ENCODE measurements at regions not wholly inside any gene's neighbourhood (a gene's known extent, or its start where the extent isn't known, plus 50 kb on each side); places are given as distances from the start of the nearest gene placed in this dataset.

DNA sequence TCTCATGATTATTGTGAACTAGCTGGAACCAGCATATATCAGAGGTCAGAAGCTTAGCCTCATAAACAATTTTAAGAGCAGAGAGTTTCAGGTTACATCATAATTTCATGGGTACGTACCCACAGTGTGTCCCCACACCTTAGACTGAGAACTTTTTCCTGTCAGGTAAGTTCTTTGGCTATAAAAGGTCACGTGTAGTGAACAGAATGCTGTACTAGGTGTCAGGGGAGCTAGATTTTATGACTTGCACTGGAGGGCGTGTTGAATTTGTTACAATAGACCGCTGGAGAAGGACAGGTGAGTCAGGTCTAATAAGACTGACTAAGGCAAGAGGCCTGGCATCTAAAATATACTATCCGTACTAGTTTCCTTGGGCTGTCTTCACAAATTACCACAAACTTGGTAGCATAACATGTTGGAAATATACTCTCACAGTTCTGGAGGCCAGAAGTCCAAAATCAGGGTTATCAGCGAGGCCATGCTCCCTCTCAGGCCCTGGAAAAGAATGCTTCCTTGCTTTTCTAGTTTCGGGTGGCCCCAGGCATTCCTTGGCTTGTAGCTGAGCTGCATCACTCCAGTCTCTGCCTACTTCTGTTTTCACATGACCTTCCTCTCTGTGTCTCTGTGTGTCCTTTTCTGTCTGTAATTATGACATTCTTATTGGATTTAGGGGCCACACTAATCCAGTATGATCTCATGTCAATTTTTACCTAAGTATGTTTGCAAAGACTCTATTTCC lies 512.0 kb upstream of the NR3C2 start:
- TF ChIP-seq, protein P1, sequence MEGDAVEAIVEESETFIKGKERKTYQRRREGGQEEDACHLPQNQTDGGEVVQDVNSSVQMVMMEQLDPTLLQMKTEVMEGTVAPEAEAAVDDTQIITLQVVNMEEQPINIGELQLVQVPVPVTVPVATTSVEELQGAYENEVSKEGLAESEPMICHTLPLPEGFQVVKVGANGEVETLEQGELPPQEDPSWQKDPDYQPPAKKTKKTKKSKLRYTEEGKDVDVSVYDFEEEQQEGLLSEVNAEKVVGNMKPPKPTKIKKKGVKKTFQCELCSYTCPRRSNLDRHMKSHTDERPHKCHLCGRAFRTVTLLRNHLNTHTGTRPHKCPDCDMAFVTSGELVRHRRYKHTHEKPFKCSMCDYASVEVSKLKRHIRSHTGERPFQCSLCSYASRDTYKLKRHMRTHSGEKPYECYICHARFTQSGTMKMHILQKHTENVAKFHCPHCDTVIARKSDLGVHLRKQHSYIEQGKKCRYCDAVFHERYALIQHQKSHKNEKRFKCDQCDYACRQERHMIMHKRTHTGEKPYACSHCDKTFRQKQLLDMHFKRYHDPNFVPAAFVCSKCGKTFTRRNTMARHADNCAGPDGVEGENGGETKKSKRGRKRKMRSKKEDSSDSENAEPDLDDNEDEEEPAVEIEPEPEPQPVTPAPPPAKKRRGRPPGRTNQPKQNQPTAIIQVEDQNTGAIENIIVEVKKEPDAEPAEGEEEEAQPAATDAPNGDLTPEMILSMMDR (IDR thresholded peaks at IDR 0.05; ENCODE audit: extremely low read depth, low read depth, low read length), result no peak

DNA sequence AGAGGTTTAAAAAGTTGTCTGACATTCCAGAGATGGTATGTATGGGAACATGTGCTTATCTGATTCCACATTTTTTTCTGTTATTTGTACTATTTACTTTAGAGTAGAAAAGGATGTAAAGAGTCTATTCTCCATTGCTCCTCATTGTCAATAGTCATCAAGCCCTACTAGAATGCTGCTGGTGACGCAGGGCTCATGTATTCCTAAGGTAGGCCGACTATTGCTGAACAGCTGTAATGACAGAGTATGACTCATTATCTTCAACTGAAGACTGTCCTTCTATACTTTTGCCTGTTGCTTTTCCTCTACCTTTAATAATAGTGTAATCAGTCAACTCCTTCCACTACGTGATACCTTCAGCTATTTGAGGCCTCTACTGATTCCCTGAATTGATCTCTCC lies 509.1 kb upstream of the NR3C2 start:
- H4K20me1 ChIP-seq (ENCODE audit: insufficient read depth, low read length), result no peaks in the 10 kb centered on the region
- H3K27ac ChIP-seq (ENCODE audit: low read depth, low read length), result no peak overlapping the region
- H3K36me3 ChIP-seq (ENCODE audit: insufficient read depth, low read length), result no peaks in the 10 kb centered on the region
- H3K9me3 ChIP-seq (ENCODE audit: low read depth, low read length), result no peaks in the 10 kb centered on the region
- no peak overlapping the region for H2AFZ ChIP-seq (ENCODE audit: low read length)
- H3K27me3 ChIP-seq (ENCODE audit: insufficient read depth, low read length), result no peaks in the 10 kb centered on the region
- no peaks in the 10 kb centered on the region for H3K79me2 ChIP-seq (ENCODE audit: insufficient read depth, low read length)
- no peak overlapping the region for H3K4me2 ChIP-seq (ENCODE audit: insufficient read depth, low read length)
- H3K4me3 ChIP-seq (ENCODE audit: insufficient read depth, low read length), result no peak overlapping the region
- H3K4me1 ChIP-seq (ENCODE audit: insufficient read depth, low read length), result no peaks in the 10 kb centered on the region
- TF ChIP-seq, protein P1 (IDR thresholded peaks at IDR 0.05; ENCODE audit: extremely low read depth, low read depth, low read length), result no peak
- DNase-seq (ENCODE audit: insufficient read length, low spot score, missing footprints), result no peak

More for the DNA sequence above, 512.0 kb upstream of the NR3C2 start:
- Histone ChIP-seq H3K36me3 (ENCODE audit: insufficient read depth, low read length) (no peaks in the 10 kb centered on the region), H3K4me1 (ENCODE audit: insufficient read depth, low read length) (no peaks in the 10 kb centered on the region), H4K20me1 (ENCODE audit: insufficient read depth, low read length) (no peaks in the 10 kb centered on the region), H3K27me3 (ENCODE audit: insufficient read depth, low read length) (no peaks in the 10 kb centered on the region), H3K4me2 (ENCODE audit: insufficient read depth, low read length) (no peak overlapping the region), H3K79me2 (ENCODE audit: insufficient read depth, low read length) (no peaks in the 10 kb centered on the region), H3K9me3 (ENCODE audit: low read depth, low read length) (no peaks in the 10 kb centered on the region), H3K4me3 (ENCODE audit: insufficient read depth, low read length) (no peak overlapping the region), H2AFZ (ENCODE audit: low read length) (no peak overlapping the region), H3K27ac (ENCODE audit: low read depth, low read length) (no peak overlapping the region)
- DNase-seq (ENCODE audit: insufficient read length, low spot score, missing footprints), result no peak

DNA sequence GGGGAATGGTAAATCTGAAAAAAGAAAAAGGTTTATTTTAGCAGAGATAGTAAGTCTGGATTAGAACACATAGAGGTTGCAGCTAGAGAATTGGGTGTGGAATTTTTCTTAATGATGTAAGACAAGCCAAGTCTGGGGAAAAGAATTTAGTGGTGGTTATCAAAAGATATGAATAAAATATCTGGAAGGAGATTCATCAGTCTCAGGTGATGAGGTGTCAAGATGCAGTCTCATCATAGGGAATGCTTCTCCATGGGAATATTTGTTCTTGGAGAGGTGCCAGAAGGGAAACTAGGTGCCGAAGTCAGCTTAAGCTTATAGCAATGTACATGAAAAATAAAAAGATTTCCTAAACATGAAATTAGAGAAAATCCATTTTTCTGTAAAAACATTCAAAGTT lies 504.1 kb upstream of the NR3C2 start:
- Histone ChIP-seq H3K4me1 (ENCODE audit: insufficient read depth, low read length) (no peaks in the 10 kb centered on the region), H4K20me1 (ENCODE audit: insufficient read depth, low read length) (no peaks in the 10 kb centered on the region), H3K36me3 (ENCODE audit: insufficient read depth, low read length) (no peaks in the 10 kb centered on the region), H3K27me3 (ENCODE audit: insufficient read depth, low read length) (no peaks in the 10 kb centered on the region), H3K79me2 (ENCODE audit: insufficient read depth, low read length) (no peaks in the 10 kb centered on the region), H3K9me3 (ENCODE audit: low read depth, low read length) (no peaks in the 10 kb centered on the region), H3K27ac (ENCODE audit: low read depth, low read length) (no peak overlapping the region), H2AFZ (ENCODE audit: low read length) (no peak overlapping the region), H3K4me2 (ENCODE audit: insufficient read depth, low read length) (no peak overlapping the region), H3K4me3 (ENCODE audit: insufficient read depth, low read length) (no peak overlapping the region)
- DNase-seq (ENCODE audit: insufficient read length, low spot score, missing footprints), result no peak
- TF ChIP-seq, protein P1 (IDR thresholded peaks at IDR 0.05; ENCODE audit: extremely low read depth, low read depth, low read length), result no peak

DNA sequence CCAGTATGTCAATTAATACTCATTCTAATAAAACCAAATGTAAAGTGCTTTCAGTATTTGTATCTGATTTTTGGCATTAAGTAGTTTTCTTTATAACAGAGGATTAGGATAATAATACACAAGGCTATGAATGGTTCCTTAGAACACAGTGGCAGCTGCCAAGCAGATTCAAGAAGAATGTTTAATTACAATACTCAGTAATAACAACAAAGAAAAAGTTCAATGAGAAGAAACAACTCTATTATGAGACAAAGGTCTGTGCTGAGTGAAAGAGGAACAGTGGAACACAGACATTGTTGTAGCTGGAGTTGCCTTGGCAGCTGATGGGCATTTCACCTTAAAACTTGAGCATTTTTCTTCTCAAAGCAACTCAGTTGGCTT lies 502.6 kb upstream of the NR3C2 start:
- Histone ChIP-seq H2AFZ (ENCODE audit: low read length) (no peak overlapping the region), H3K27me3 (ENCODE audit: insufficient read depth, low read length) (no peaks in the 10 kb centered on the region)
- TF ChIP-seq, protein P1 (IDR thresholded peaks at IDR 0.05; ENCODE audit: extremely low read depth, low read depth, low read length), result no peak

More for the DNA sequence above, 502.6 kb upstream of the NR3C2 start:
- no peaks in the 10 kb centered on the region for H3K4me1 ChIP-seq (ENCODE audit: insufficient read depth, low read length)
- H3K27ac ChIP-seq (ENCODE audit: low read depth, low read length), result no peak overlapping the region
- DNase-seq (ENCODE audit: insufficient read length, low spot score, missing footprints), result no peak
- no peaks in the 10 kb centered on the region for H4K20me1 ChIP-seq (ENCODE audit: insufficient read depth, low read length)
- no peak overlapping the region for H3K4me3 ChIP-seq (ENCODE audit: insufficient read depth, low read length)
- no peaks in the 10 kb centered on the region for H3K79me2 ChIP-seq (ENCODE audit: insufficient read depth, low read length)
- H3K9me3 ChIP-seq (ENCODE audit: low read depth, low read length), result no peaks in the 10 kb centered on the region
- no peaks in the 10 kb centered on the region for H3K36me3 ChIP-seq (ENCODE audit: insufficient read depth, low read length)
- no peak overlapping the region for H3K4me2 ChIP-seq (ENCODE audit: insufficient read depth, low read length)
